Astrocyte (in vitro differentiated cells and primary cell): ENCODE measurements at regions not wholly inside any gene's neighbourhood (a gene's known extent, or its start where the extent isn't known, plus 50 kb on each side); places are given as distances from the start of the nearest gene placed in this dataset.

Experiments used
- DNase-seq: peaks from one replicate; pipeline ENCODE4 v3.0.0-alpha.2; 2010; ENCODE audit warnings: low read depth
- FAIRE-seq: peaks from 2 replicates; lab custom pipeline; 2011; peaks lifted over from hg19 to GRCh38; lab: Jason Lieb, UNC
- H2AFZ ChIP-seq: 2 replicates; pipeline ENCODE4 v1.6.0; 2012; ENCODE audit warnings: low read depth, low read length, inconsistent platforms
- H3K27ac ChIP-seq: 2 replicates; pipeline ENCODE4 v1.5.1; 2011; ENCODE audit warnings: low read depth, low read length, inconsistent platforms
- H3K27me3 ChIP-seq: 2 replicates; pipeline ENCODE4 v1.6.0; 2011; ENCODE audit warnings: low read length, inconsistent platforms; ENCODE audit not compliant: insufficient read depth
- H3K36me3 ChIP-seq: 2 replicates; pipeline ENCODE4 v1.5.1; 2011; ENCODE audit warnings: low read length, inconsistent platforms; ENCODE audit not compliant: insufficient read depth
- H3K4me1 ChIP-seq: 2 replicates; pipeline ENCODE4 v1.5.1; 2011; ENCODE audit warnings: low read length, inconsistent platforms; ENCODE audit not compliant: insufficient read depth
- H3K4me2 ChIP-seq: 2 replicates; pipeline ENCODE4 v1.6.0; 2012; ENCODE audit warnings: low read length, inconsistent platforms
- H3K4me3 ChIP-seq: 2 replicates; pipeline ENCODE4 v1.5.1; 2011; ENCODE audit warnings: low read depth, mild to moderate bottlenecking, low read length, inconsistent platforms; ENCODE audit not compliant: insufficient read depth
- H3K79me2 ChIP-seq: 2 replicates; pipeline ENCODE4 v1.6.0; 2012; ENCODE audit warnings: mild to moderate bottlenecking, low read length, inconsistent platforms; ENCODE audit not compliant: insufficient read depth
- H3K9ac ChIP-seq: 2 replicates; pipeline ENCODE4 v1.6.0; 2012; ENCODE audit warnings: mild to moderate bottlenecking, low read length, inconsistent platforms
- H3K9me3 ChIP-seq: 2 replicates; pipeline ENCODE4 v1.5.1; 2012; ENCODE audit warnings: low read depth, mild to moderate bottlenecking, low read length, inconsistent platforms; ENCODE audit not compliant: insufficient read depth
- H4K20me1 ChIP-seq: 2 replicates; pipeline ENCODE4 v1.6.0; 2012; ENCODE audit warnings: low read length, inconsistent platforms; ENCODE audit not compliant: insufficient read depth
- H3K27ac Mint-ChIP-seq: one replicate; pipeline ENCODE4 v1.8.0; 2021; ENCODE audit warnings: mild to moderate bottlenecking, mixed read lengths; ENCODE audit not compliant: unreplicated experiment
- H3K27me3 Mint-ChIP-seq: one replicate; pipeline ENCODE4 v1.8.0; 2021; ENCODE audit warnings: low read depth, mixed read lengths; ENCODE audit not compliant: unreplicated experiment
- H3K36me3 Mint-ChIP-seq: one replicate; pipeline ENCODE4 v1.8.0; 2021; ENCODE audit warnings: low read depth, mixed read lengths; ENCODE audit not compliant: unreplicated experiment
- H3K4me1 Mint-ChIP-seq: one replicate; pipeline ENCODE4 v1.8.0; 2021; ENCODE audit warnings: low read depth, mixed read lengths; ENCODE audit not compliant: unreplicated experiment
- H3K4me3 Mint-ChIP-seq: one replicate; pipeline ENCODE4 v1.8.0; 2021; ENCODE audit warnings: mild to moderate bottlenecking, moderate library complexity, mixed read lengths; ENCODE audit not compliant: unreplicated experiment
- H3K9me3 Mint-ChIP-seq: one replicate; pipeline ENCODE4 v1.8.0; 2021; ENCODE audit warnings: mild to moderate bottlenecking, mixed read lengths; ENCODE audit not compliant: unreplicated experiment
- EZH2 ChIP-seq: IDR thresholded peaks from 2 replicates; pipeline ENCODE4 v1.6.1; 2012; ENCODE audit warnings: mild to moderate bottlenecking, low read length, inconsistent platforms; ENCODE audit not compliant: insufficient read depth
- TF ChIP-seq, protein P1 (sequence below): IDR thresholded peaks from 2 replicates; pipeline ENCODE4 v1.5.1; 2011; ENCODE audit warnings: low read depth, mild to moderate bottlenecking, inconsistent platforms, low read length, moderate library complexity; ENCODE audit not compliant: insufficient read depth

DNA sequence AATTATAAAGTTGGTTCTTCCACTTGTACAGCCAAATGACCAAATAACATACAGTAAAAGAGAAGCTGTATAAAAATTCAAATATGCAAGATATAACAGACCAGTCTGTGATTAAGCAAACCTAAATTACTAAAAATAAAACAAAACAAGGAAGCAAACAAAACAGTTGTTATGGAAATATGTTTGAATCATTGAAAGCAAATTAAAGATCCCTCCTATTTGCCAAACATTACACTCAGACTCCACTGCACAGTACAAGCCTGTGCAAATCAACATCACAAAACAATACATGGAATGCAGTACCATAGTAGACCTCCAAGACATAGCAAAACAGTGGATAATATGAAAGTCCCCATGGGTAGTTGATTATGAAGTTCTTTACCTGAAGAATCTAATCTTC, 288.1 kb upstream of the PTGER4 start:
- TF ChIP-seq, protein P1, sequence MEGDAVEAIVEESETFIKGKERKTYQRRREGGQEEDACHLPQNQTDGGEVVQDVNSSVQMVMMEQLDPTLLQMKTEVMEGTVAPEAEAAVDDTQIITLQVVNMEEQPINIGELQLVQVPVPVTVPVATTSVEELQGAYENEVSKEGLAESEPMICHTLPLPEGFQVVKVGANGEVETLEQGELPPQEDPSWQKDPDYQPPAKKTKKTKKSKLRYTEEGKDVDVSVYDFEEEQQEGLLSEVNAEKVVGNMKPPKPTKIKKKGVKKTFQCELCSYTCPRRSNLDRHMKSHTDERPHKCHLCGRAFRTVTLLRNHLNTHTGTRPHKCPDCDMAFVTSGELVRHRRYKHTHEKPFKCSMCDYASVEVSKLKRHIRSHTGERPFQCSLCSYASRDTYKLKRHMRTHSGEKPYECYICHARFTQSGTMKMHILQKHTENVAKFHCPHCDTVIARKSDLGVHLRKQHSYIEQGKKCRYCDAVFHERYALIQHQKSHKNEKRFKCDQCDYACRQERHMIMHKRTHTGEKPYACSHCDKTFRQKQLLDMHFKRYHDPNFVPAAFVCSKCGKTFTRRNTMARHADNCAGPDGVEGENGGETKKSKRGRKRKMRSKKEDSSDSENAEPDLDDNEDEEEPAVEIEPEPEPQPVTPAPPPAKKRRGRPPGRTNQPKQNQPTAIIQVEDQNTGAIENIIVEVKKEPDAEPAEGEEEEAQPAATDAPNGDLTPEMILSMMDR: no peak
- TF ChIP-seq EZH2: no peak
- Mint-ChIP-seq H3K27me3 (no peaks in the 10 kb centered on the region), H3K36me3 (no peaks in the 10 kb centered on the region), H3K4me1 (peaks cover 9% of the 10 kb centered on the region), H3K27ac (no peak overlapping the region), H3K9me3 (no peaks in the 10 kb centered on the region), H3K4me3 (no peak overlapping the region)
- no peak overlapping the region for H3K4me3 ChIP-seq
- no peak overlapping the region for H3K27ac ChIP-seq
- H3K9me3 ChIP-seq: no peaks in the 10 kb centered on the region
- no peaks in the 10 kb centered on the region for H3K4me1 ChIP-seq
- no peak overlapping the region for H3K9ac ChIP-seq
- H3K4me2 ChIP-seq: no peak overlapping the region
- H3K36me3 ChIP-seq: no peaks in the 10 kb centered on the region
- no peak for DNase-seq
- H3K79me2 ChIP-seq: no peaks in the 10 kb centered on the region
- H3K27me3 ChIP-seq: no peaks in the 10 kb centered on the region
- no peak for FAIRE-seq
- H2AFZ ChIP-seq: no peak overlapping the region
- no peaks in the 10 kb centered on the region for H4K20me1 ChIP-seq

DNA sequence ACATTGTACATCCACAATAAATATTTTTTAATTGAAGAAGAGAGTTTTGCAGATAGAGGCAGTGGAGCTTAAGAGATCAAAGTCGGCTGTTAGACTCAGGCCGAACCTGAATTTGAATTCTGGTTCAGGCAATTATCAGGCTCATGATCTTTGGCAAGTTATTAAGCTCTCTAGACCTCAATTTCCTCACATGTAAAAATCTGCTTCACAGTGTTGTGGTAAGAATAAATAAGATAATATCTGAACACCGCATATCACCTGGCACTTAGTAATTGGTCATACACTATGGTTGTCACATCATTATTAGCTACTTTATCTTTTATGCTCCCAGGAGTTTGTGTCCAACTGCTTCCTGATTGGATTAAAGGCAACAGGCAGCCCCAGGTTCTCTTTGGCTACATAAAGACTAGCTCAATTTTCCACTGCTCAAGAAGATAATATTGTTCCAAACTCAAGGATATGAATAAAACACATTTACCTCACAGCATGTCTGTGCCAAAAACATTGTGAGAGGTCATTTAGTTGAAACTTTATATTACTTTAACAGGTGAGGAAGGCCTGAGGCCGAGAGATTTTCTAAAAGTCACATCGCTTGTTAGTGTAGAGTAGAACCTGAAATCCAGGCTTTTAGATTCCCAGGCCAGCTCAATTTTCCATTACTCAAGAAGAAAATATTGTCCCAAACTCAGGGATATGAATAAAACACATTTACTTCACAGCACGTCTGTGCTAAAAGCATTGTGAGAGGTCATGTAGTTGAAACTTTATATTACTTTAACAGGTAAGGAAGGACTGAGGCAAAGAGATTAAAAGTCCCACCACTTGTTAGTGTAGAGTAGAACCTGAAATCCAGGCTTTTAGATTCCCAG, 289.2 kb upstream of the PTGER4 start:
- Mint-ChIP-seq H3K36me3 (no peaks in the 10 kb centered on the region), H3K9me3 (no peaks in the 10 kb centered on the region), H3K4me1 (peaks cover 19% of the 10 kb centered on the region), H3K4me3 (no peak overlapping the region), H3K27me3 (no peaks in the 10 kb centered on the region), H3K27ac (no peak overlapping the region)
- H3K79me2 ChIP-seq: no peaks in the 10 kb centered on the region
- no peak overlapping the region for H2AFZ ChIP-seq
- H4K20me1 ChIP-seq: no peaks in the 10 kb centered on the region
- H3K4me2 ChIP-seq: no peak overlapping the region
- H3K9ac ChIP-seq: no peak overlapping the region
- peaks cover 3% of the 10 kb centered on the region for H3K4me1 ChIP-seq
- FAIRE-seq: no peak
- no peaks in the 10 kb centered on the region for H3K27me3 ChIP-seq
- no peaks in the 10 kb centered on the region for H3K36me3 ChIP-seq
- H3K4me3 ChIP-seq: no peak overlapping the region
- no peaks in the 10 kb centered on the region for H3K9me3 ChIP-seq
- no peak for DNase-seq
- no peak overlapping the region for H3K27ac ChIP-seq
- TF ChIP-seq, protein P1: no peak
- no peak for TF ChIP-seq EZH2

DNA sequence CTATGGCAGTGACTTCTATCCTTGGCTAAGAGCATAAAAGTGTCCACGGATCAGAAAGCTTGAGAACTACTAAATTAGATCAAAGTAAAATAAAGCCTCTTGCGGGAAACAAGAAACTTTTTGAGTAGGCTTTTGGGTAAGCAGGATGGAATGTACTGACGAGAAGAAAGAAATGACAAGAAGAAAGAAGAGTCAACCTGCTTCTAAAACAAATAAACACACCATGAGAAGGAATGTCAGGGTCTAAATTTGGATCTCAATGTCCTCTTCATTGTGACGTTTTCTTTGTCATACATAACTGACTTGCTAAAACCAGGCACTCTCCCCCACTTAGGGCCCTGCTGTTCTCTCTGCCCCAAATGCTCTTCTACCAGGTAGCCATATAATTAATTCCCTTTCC, 290.1 kb upstream of the PTGER4 start:
- Histone ChIP-seq H3K9ac (no peak overlapping the region), H2AFZ (no peak overlapping the region), H3K4me2 (no peak overlapping the region), H3K4me1 (peaks cover 4% of the 10 kb centered on the region), H3K27ac (no peak overlapping the region), H3K79me2 (no peaks in the 10 kb centered on the region), H4K20me1 (no peaks in the 10 kb centered on the region), H3K9me3 (no peaks in the 10 kb centered on the region), H3K4me3 (no peak overlapping the region), H3K27me3 (no peaks in the 10 kb centered on the region), H3K36me3 (no peaks in the 10 kb centered on the region)
- H3K4me1 Mint-ChIP-seq: peaks cover 28% of the 10 kb centered on the region
- no peaks in the 10 kb centered on the region for H3K27me3 Mint-ChIP-seq
- no peaks in the 10 kb centered on the region for H3K36me3 Mint-ChIP-seq
- H3K4me3 Mint-ChIP-seq: no peak overlapping the region
- no peak overlapping the region for H3K27ac Mint-ChIP-seq
- DNase-seq (no peak), FAIRE-seq (no peak)
- no peak for TF ChIP-seq EZH2
- TF ChIP-seq, protein P1: no peak
- H3K9me3 Mint-ChIP-seq: no peaks in the 10 kb centered on the region
